Parathyroid adenoma (tissue), 2 donors: ENCODE measurements at regions not wholly inside any gene's neighbourhood (a gene's known extent, or its start where the extent isn't known, plus 50 kb on each side); places are given as distances from the start of the nearest gene placed in this dataset.

Experiments used
- H2AFZ ChIP-seq: fragments of 300-600 bp; sonication (generic); one replicate; pipeline ENCODE4 v1.7.0; 2017; ENCODE audit warnings: antibody characterized with exemption, mild to moderate bottlenecking
- H3K27ac ChIP-seq: fragments of 300-600 bp; sonication (generic); one replicate; pipeline ENCODE4 v1.7.0; 2017
- H3K27me3 ChIP-seq: fragments of 300-600 bp; sonication (generic); one replicate; pipeline ENCODE4 v1.7.0; 2017; ENCODE audit warnings: low read length; ENCODE audit not compliant: control insufficient read depth, insufficient read depth
- H3K36me3 ChIP-seq: fragments of 300-600 bp; sonication (generic); one replicate; pipeline ENCODE4 v1.7.0; 2017; ENCODE audit warnings: low read length; ENCODE audit not compliant: control insufficient read depth, insufficient read depth
- H3K4me1 ChIP-seq: fragments of 300-600 bp; sonication (generic); one replicate; pipeline ENCODE4 v1.7.0; 2017; ENCODE audit warnings: control low read depth
- H3K4me2 ChIP-seq: fragments of 300-600 bp; sonication (generic); one replicate; pipeline ENCODE4 v1.7.0; 2017; ENCODE audit warnings: low read length
- H3K4me3 ChIP-seq: fragments of 300-600 bp; sonication (generic); one replicate; pipeline ENCODE4 v1.7.0; 2017; ENCODE audit warnings: low read depth, low read length
- H3K79me2 ChIP-seq: fragments of 300-600 bp; sonication (generic); one replicate; pipeline ENCODE4 v1.7.0; 2017; ENCODE audit warnings: control low read depth
- H3K9ac ChIP-seq: fragments of 300-600 bp; sonication (generic); one replicate; pipeline ENCODE4 v1.7.0; 2017; ENCODE audit warnings: mild to moderate bottlenecking
- H3K9me3 ChIP-seq: fragments of 300-600 bp; sonication (generic); one replicate; pipeline ENCODE4 v1.7.0; 2017; ENCODE audit warnings: low read length; ENCODE audit not compliant: control insufficient read depth
- TF ChIP-seq, protein P1 (sequence below): fragments of 300-600 bp; sonication (generic); IDR thresholded peaks from one replicate; pipeline ENCODE4 v1.7.0; 2017; ENCODE audit warnings: antibody characterized with exemption, mild to moderate bottlenecking
- donor health status: primary hyperparathyroidism.

DNA sequence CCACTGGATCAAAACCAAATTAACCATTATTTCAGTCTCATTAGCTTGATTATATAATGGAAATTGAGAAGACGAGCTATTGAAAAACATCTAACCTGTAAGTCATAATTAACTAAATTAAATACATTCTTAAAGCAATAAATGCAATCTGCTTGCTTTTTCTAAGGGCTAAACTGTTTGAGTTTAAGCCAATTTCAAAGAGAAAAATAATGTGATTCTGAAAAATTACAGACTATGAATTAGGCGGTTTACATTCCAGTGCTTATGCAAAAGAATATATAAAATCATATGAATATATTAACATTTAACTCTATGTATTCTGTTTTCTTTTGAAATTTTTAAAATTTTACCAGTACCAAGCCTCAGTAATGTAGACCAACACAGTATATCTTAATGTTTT is 1349.4 kb downstream of the FSCB start:
- Histone ChIP-seq H2AFZ (no peak overlapping the region), H3K4me2 (no peak overlapping the region), H3K9ac (no peak overlapping the region), H3K4me1 (no peaks in the 10 kb centered on the region), H3K79me2 (no peaks in the 10 kb centered on the region), H3K4me3 (no peak overlapping the region), H3K27me3 (no peaks in the 10 kb centered on the region), H3K27ac (no peak overlapping the region), H3K9me3 (no peaks in the 10 kb centered on the region), H3K36me3 (no peaks in the 10 kb centered on the region)
- TF ChIP-seq, protein P1, sequence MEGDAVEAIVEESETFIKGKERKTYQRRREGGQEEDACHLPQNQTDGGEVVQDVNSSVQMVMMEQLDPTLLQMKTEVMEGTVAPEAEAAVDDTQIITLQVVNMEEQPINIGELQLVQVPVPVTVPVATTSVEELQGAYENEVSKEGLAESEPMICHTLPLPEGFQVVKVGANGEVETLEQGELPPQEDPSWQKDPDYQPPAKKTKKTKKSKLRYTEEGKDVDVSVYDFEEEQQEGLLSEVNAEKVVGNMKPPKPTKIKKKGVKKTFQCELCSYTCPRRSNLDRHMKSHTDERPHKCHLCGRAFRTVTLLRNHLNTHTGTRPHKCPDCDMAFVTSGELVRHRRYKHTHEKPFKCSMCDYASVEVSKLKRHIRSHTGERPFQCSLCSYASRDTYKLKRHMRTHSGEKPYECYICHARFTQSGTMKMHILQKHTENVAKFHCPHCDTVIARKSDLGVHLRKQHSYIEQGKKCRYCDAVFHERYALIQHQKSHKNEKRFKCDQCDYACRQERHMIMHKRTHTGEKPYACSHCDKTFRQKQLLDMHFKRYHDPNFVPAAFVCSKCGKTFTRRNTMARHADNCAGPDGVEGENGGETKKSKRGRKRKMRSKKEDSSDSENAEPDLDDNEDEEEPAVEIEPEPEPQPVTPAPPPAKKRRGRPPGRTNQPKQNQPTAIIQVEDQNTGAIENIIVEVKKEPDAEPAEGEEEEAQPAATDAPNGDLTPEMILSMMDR: no peak

DNA sequence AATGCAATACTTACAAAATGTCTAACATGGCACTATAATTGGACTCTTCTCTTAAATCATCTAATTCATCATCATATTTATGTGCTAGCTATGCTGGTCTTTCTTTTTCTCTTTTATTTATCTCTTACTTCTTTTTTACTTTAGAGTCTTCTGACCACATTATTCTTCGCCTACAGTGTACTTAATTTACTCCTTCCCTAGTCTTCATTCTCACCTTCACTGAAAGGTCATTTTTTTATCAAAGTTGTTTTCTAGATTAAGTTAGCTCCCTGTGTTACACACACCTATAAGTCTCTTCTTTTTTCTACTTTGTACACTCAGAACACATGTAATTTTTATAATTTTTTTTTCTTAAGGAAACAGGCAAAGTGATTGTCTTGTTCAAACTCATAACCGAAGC is 1351.2 kb downstream of the FSCB start:
- TF ChIP-seq, protein P1: no peak
- no peak overlapping the region for H3K4me3 ChIP-seq
- H3K9me3 ChIP-seq: no peaks in the 10 kb centered on the region
- no peak overlapping the region for H2AFZ ChIP-seq
- no peaks in the 10 kb centered on the region for H3K4me1 ChIP-seq
- H3K36me3 ChIP-seq: no peaks in the 10 kb centered on the region
- H3K27me3 ChIP-seq: no peaks in the 10 kb centered on the region
- H3K4me2 ChIP-seq: no peak overlapping the region
- no peak overlapping the region for H3K9ac ChIP-seq
- H3K27ac ChIP-seq: no peak overlapping the region
- no peaks in the 10 kb centered on the region for H3K79me2 ChIP-seq

DNA sequence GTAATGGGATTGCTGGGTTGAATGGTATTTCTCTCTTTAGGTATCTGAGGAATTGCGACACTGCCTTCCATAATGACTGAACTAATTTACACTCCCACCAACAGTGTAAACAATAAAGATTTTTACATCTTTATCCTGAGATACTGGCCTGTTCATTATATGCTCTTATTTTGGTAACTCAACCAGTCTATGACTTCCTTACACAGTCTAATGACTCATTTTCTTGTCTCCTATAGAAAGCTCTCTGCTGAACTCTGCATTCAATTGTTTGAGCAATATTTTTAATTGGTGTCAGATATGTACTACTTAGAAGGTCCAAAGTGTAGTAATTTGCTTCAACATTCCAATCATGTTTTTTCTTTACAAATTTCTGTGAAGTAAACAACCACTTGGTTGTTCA is 1351.8 kb downstream of the FSCB start:
- H3K4me3 ChIP-seq: no peak overlapping the region
- TF ChIP-seq, protein P1: no peak
- no peak overlapping the region for H2AFZ ChIP-seq
- no peak overlapping the region for H3K9ac ChIP-seq
- no peaks in the 10 kb centered on the region for H3K4me1 ChIP-seq
- H3K27ac ChIP-seq: no peak overlapping the region
- no peak overlapping the region for H3K4me2 ChIP-seq
- H3K9me3 ChIP-seq: no peaks in the 10 kb centered on the region
- no peaks in the 10 kb centered on the region for H3K36me3 ChIP-seq
- H3K79me2 ChIP-seq: no peaks in the 10 kb centered on the region
- no peaks in the 10 kb centered on the region for H3K27me3 ChIP-seq

DNA sequence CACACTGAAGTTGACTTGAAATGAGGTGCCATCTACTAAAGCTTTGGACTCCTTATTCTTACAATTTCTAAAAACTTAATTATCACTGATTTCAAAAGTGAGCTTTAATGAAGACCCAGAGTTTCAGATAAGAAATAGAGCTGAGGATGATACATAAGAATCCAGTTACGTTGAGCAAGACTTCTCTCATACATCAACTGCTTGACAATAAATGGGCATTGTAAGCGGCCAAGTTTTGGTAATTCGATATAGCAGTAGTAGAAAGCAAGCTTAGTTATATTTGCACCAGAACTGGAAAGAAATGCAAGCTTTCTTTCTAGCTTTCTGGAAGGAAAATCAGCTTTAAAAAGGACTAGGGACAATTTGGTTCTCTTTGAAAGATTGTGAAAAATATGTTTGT is 1359.6 kb downstream of the FSCB start:
- Histone ChIP-seq H3K27me3 (no peaks in the 10 kb centered on the region), H3K4me1 (no peaks in the 10 kb centered on the region), H3K9me3 (no peaks in the 10 kb centered on the region), H3K4me3 (no peak overlapping the region), H2AFZ (no peak overlapping the region), H3K4me2 (no peak overlapping the region), H3K9ac (no peak overlapping the region), H3K36me3 (no peaks in the 10 kb centered on the region), H3K27ac (no peak overlapping the region), H3K79me2 (no peaks in the 10 kb centered on the region)
- TF ChIP-seq, protein P1: no peak

DNA sequence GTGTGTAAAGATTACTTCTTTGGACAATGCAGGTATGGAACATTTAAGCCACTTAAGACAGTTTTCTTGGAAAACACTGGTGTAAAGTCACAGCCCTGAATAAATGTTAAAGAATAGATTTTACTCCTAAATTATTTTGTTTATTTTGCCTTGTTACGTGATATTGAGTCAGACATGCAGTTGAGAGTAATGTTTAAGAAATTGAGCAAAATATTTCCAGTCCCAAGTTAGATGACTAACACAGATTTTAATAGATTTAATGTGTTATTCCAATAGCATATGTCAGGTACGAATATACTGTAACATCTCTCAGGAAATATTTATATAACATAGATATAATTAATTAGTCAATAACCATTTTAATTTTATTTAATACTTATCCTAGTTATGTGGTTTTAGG is 1361.7 kb downstream of the FSCB start:
- no peak overlapping the region for H2AFZ ChIP-seq
- H3K9me3 ChIP-seq: no peaks in the 10 kb centered on the region
- H3K4me3 ChIP-seq: no peak overlapping the region
- no peak overlapping the region for H3K9ac ChIP-seq
- no peaks in the 10 kb centered on the region for H3K36me3 ChIP-seq
- no peaks in the 10 kb centered on the region for H3K27me3 ChIP-seq
- H3K79me2 ChIP-seq: no peaks in the 10 kb centered on the region
- H3K4me2 ChIP-seq: no peak overlapping the region
- TF ChIP-seq, protein P1: no peak
- no peak overlapping the region for H3K27ac ChIP-seq
- no peaks in the 10 kb centered on the region for H3K4me1 ChIP-seq
